ENCODE measurements at regions not wholly inside any gene's neighbourhood (a gene's known extent, or its start where the extent isn't known, plus 50 kb on each side); places are given as distances from the start of the nearest gene placed in this dataset.
A peak's percentile ranks its signal among the peaks of the same experiment; 100 is the strongest.

GRCh38 chr3:188077160-188077799 lies 76.7 kb upstream of the LPP start:
- no peak for DNase-seq

GRCh38 chr3:188080091-188080490 lies 73.9 kb upstream of the LPP start:
- DNase-seq, result no peak

- DNase-seq, result no peak
These were observed 71.9 kb upstream of the LPP start for GRCh38 chr3:188082031-188082430.

- no peak for DNase-seq
These were observed 71.5 kb upstream of the LPP start for GRCh38 chr3:188082450-188082849.

- no peak for DNase-seq
These were observed 70.9 kb upstream of the LPP start for GRCh38 chr3:188083011-188083410.

- DNase-seq, result no peak
These were observed 69.0 kb upstream of the LPP start for GRCh38 chr3:188084752-188085583.

- no peak for DNase-seq
These were observed 68.1 kb upstream of the LPP start for GRCh38 chr3:188085584-188086560.

GRCh38 chr3:188088948-188089685 lies 64.8 kb upstream of the LPP start:
- no peak for DNase-seq

GRCh38 chr3:188090620-188091309 lies 63.2 kb upstream of the LPP start:
- DNase-seq, result peak; percentile 90

- DNase-seq, result no peak
These were observed 62.2 kb upstream of the LPP start for GRCh38 chr3:188091746-188092145.

GRCh38 chr3:188092648-188093047 lies 61.3 kb upstream of the LPP start:
- DNase-seq, result no peak

- no peak for DNase-seq
These were observed 58.5 kb upstream of the LPP start for GRCh38 chr3:188095431-188095830.

- DNase-seq, result no peak
These were observed 56.2 kb upstream of the LPP start for GRCh38 chr3:188097791-188098190.

GRCh38 chr3:188099907-188100306 lies 54.0 kb upstream of the LPP start:
- DNase-seq, result no peak

GRCh38 chr3:188102861-188103547 lies 51.0 kb upstream of the LPP start:
- DNase-seq, result no peak

- no peak for DNase-seq
These were observed 49.9 kb upstream of the LPP start for GRCh38 chr3:188104050-188104449.

All from NCI-H2107 (cell line).